ENCODE measurements at regions not wholly inside any gene's neighbourhood (a gene's known extent, or its start where the extent isn't known, plus 50 kb on each side); places are given as distances from the start of the nearest gene placed in this dataset.
"Not testable (repeated sequence)": the region's sequence is repeated elsewhere in the genome, so short reads cannot be mapped to it uniquely, and the experiment has no call there.

- H3K36me3 ChIP-seq (ENCODE audit: insufficient read depth), result no peaks in the 10 kb centered on the region
- no peak for DNase-seq (ENCODE audit: extremely low spot score)
- 9% methylated on average over 1 of the region's 1 CpG for WGBS
- no peaks in the 10 kb centered on the region for H3K4me1 ChIP-seq (ENCODE audit: insufficient read depth)
- H3K4me3 ChIP-seq (ENCODE audit: low read depth, low read length), result no peak overlapping the region
- no peak overlapping the region for H3K27ac ChIP-seq (ENCODE audit: low read depth)
Measured at GRCh38 chr7:52197221-52197620, 838.2 kb upstream of the POM121L12 start.

GRCh38 chr7:52195664-52196063, 839.8 kb upstream of the POM121L12 start:
- Histone ChIP-seq H3K4me1 (ENCODE audit: insufficient read depth) (no peaks in the 10 kb centered on the region), H3K4me3 (ENCODE audit: low read depth, low read length) (no peak overlapping the region), H3K27ac (ENCODE audit: low read depth) (no peak overlapping the region), H3K36me3 (ENCODE audit: insufficient read depth) (no peaks in the 10 kb centered on the region)
- 80% methylated on average over 4 of the region's 4 CpGs for WGBS
- DNase-seq (ENCODE audit: extremely low spot score), result no peak

GRCh38 chr7:52189153-52189778, 846.2 kb upstream of the POM121L12 start:
- Histone ChIP-seq H3K27ac (ENCODE audit: low read depth) (no peak overlapping the region), H3K36me3 (ENCODE audit: insufficient read depth) (no peaks in the 10 kb centered on the region), H3K4me3 (ENCODE audit: low read depth, low read length) (no peak overlapping the region), H3K4me1 (ENCODE audit: insufficient read depth) (no peaks in the 10 kb centered on the region)
- DNase-seq (ENCODE audit: extremely low spot score), result no peak
- 81% methylated on average over 2 of the region's 2 CpGs for WGBS

- DNase-seq (ENCODE audit: extremely low spot score), result no peak
- no peak overlapping the region for H3K27ac ChIP-seq (ENCODE audit: low read depth)
- H3K4me1 ChIP-seq (ENCODE audit: insufficient read depth), result no peaks in the 10 kb centered on the region
- WGBS, result 81% methylated on average over 8 of the region's 8 CpGs
- H3K36me3 ChIP-seq (ENCODE audit: insufficient read depth), result no peaks in the 10 kb centered on the region
- no peak overlapping the region for H3K4me3 ChIP-seq (ENCODE audit: low read depth, low read length)
Measured at GRCh38 chr7:52184006-52184703, 851.3 kb upstream of the POM121L12 start.

GRCh38 chr7:52179934-52180333, 855.5 kb upstream of the POM121L12 start:
- Histone ChIP-seq H3K36me3 (ENCODE audit: insufficient read depth) (no peaks in the 10 kb centered on the region), H3K4me3 (ENCODE audit: low read depth, low read length) (no peak overlapping the region), H3K4me1 (ENCODE audit: insufficient read depth) (no peaks in the 10 kb centered on the region), H3K27ac (ENCODE audit: low read depth) (no peak overlapping the region)
- DNase-seq (ENCODE audit: extremely low spot score), result no peak
- 91% methylated on average over 8 of the region's 8 CpGs for WGBS

- no peak overlapping the region for H3K27ac ChIP-seq (ENCODE audit: low read depth)
- no peak for DNase-seq (ENCODE audit: extremely low spot score)
- no peaks in the 10 kb centered on the region for H3K4me1 ChIP-seq (ENCODE audit: insufficient read depth)
- 82% methylated on average over 3 of the region's 3 CpGs for WGBS
- no peaks in the 10 kb centered on the region for H3K36me3 ChIP-seq (ENCODE audit: insufficient read depth)
- no peak overlapping the region for H3K4me3 ChIP-seq (ENCODE audit: low read depth, low read length)
Measured at GRCh38 chr7:52168085-52168484, 851.5 kb upstream of the COBL start.

- no peaks in the 10 kb centered on the region for H3K36me3 ChIP-seq (ENCODE audit: insufficient read depth)
- 81% methylated on average over 2 of the region's 2 CpGs for WGBS
- no peak overlapping the region for H3K4me3 ChIP-seq (ENCODE audit: low read depth, low read length)
- no peak overlapping the region for H3K27ac ChIP-seq (ENCODE audit: low read depth)
- H3K4me1 ChIP-seq (ENCODE audit: insufficient read depth), result no peaks in the 10 kb centered on the region
- DNase-seq (ENCODE audit: extremely low spot score), result no peak
Measured at GRCh38 chr7:52163311-52163710, 846.7 kb upstream of the COBL start.

GRCh38 chr7:52161483-52161882, 844.9 kb upstream of the COBL start:
- no peak overlapping the region for H3K4me3 ChIP-seq (ENCODE audit: low read depth, low read length)
- DNase-seq (ENCODE audit: extremely low spot score), result no peak

GRCh38 chr7:52159421-52159820, 842.8 kb upstream of the COBL start:
- 95% methylated on average over 17 of the region's 17 CpGs for WGBS
- H3K27ac ChIP-seq (ENCODE audit: low read depth); DNase-seq (ENCODE audit: extremely low spot score): not testable (repeated sequence)

More at GRCh38 chr7:52161483-52161882, 844.9 kb upstream of the COBL start:
- Histone ChIP-seq H3K4me1 (ENCODE audit: insufficient read depth) (no peaks in the 10 kb centered on the region), H3K36me3 (ENCODE audit: insufficient read depth) (no peaks in the 10 kb centered on the region), H3K27ac (ENCODE audit: low read depth) (no peak overlapping the region)

GRCh38 chr7:52154382-52154781, 837.8 kb upstream of the COBL start:
- no peak for DNase-seq (ENCODE audit: extremely low spot score)
- H3K27ac ChIP-seq (ENCODE audit: low read depth), result no peak overlapping the region
- H3K36me3 ChIP-seq (ENCODE audit: insufficient read depth), result no peaks in the 10 kb centered on the region
- H3K4me3 ChIP-seq (ENCODE audit: low read depth, low read length), result no peak overlapping the region
- 91% methylated on average over 2 of the region's 2 CpGs for WGBS
- no peaks in the 10 kb centered on the region for H3K4me1 ChIP-seq (ENCODE audit: insufficient read depth)

More at GRCh38 chr7:52159421-52159820, 842.8 kb upstream of the COBL start:
- H3K36me3 ChIP-seq (ENCODE audit: insufficient read depth); H3K4me3 ChIP-seq (ENCODE audit: low read depth, low read length); H3K4me1 ChIP-seq (ENCODE audit: insufficient read depth): not testable (repeated sequence)

- DNase-seq (ENCODE audit: extremely low spot score), result no peak
- Histone ChIP-seq H3K27ac (ENCODE audit: low read depth) (no peak overlapping the region), H3K4me1 (ENCODE audit: insufficient read depth) (no peaks in the 10 kb centered on the region), H3K4me3 (ENCODE audit: low read depth, low read length) (no peak overlapping the region), H3K36me3 (ENCODE audit: insufficient read depth) (no peaks in the 10 kb centered on the region)
- WGBS, result 72% methylated on average over 1 of the region's 1 CpG
Measured at GRCh38 chr7:52151559-52151958, 835.0 kb upstream of the COBL start.

- Histone ChIP-seq H3K4me1 (ENCODE audit: insufficient read depth) (no peaks in the 10 kb centered on the region), H3K36me3 (ENCODE audit: insufficient read depth) (no peaks in the 10 kb centered on the region), H3K27ac (ENCODE audit: low read depth) (no peak overlapping the region), H3K4me3 (ENCODE audit: low read depth, low read length) (no peak overlapping the region)
- WGBS, result 69% methylated on average over 2 of the region's 2 CpGs
- DNase-seq (ENCODE audit: extremely low spot score), result no peak
Measured at GRCh38 chr7:52150952-52151351, 834.3 kb upstream of the COBL start.

- 57% methylated on average over 6 of the region's 6 CpGs for WGBS
- no peak for DNase-seq (ENCODE audit: extremely low spot score)
- Histone ChIP-seq H3K27ac (ENCODE audit: low read depth) (no peak overlapping the region), H3K36me3 (ENCODE audit: insufficient read depth) (no peaks in the 10 kb centered on the region), H3K4me1 (ENCODE audit: insufficient read depth) (no peaks in the 10 kb centered on the region), H3K4me3 (ENCODE audit: low read depth, low read length) (no peak overlapping the region)
Measured at GRCh38 chr7:52146871-52147634, 830.4 kb upstream of the COBL start.

GRCh38 chr7:52143219-52143618, 826.6 kb upstream of the COBL start:
- 37% methylated on average over 4 of the region's 4 CpGs for WGBS
- H3K4me1 ChIP-seq (ENCODE audit: insufficient read depth), result no peaks in the 10 kb centered on the region
- H3K27ac ChIP-seq (ENCODE audit: low read depth), result no peak overlapping the region
- no peak for DNase-seq (ENCODE audit: extremely low spot score)
- H3K4me3 ChIP-seq (ENCODE audit: low read depth, low read length), result no peak overlapping the region
- no peaks in the 10 kb centered on the region for H3K36me3 ChIP-seq (ENCODE audit: insufficient read depth)

All from urinary bladder (tissue), 3 donors.